H1 (cell line): ENCODE measurements at regions not wholly inside any gene's neighbourhood (a gene's known extent, or its start where the extent isn't known, plus 50 kb on each side); places are given as distances from the start of the nearest gene placed in this dataset.

Experiments
- ATF3 ChIP-seq: IDR thresholded peaks from 2 replicates; pipeline ENCODE4 v1.6.1; 2011; ENCODE audit warnings: low read depth, mild to moderate bottlenecking, low read length; ENCODE audit not compliant: insufficient read depth
- CEBPB ChIP-seq: IDR thresholded peaks from 2 replicates; pipeline ENCODE4 v1.6.1; 2012; ENCODE audit warnings: low read depth, low read length
- EGR1 ChIP-seq: IDR thresholded peaks from 2 replicates; pipeline ENCODE4 v1.6.1; 2011; ENCODE audit warnings: low read depth, low read length, borderline replicate concordance
- NRF1 ChIP-seq: IDR thresholded peaks from 2 replicates; pipeline ENCODE4 v1.6.1; 2011; ENCODE audit warnings: mild to moderate bottlenecking, low read depth, low read length, improper control_type of control experiment
- POLR2AphosphoS5 ChIP-seq: IDR thresholded peaks from 2 replicates; pipeline ENCODE4 v1.6.1; 2011; ENCODE audit warnings: low read depth, low read length
- RFX5 ChIP-seq: IDR thresholded peaks from 2 replicates; pipeline ENCODE4 v1.6.1; 2011; ENCODE audit warnings: low read depth, low read length, improper control_type of control experiment, borderline replicate concordance
- TCF12 ChIP-seq: IDR thresholded peaks from 2 replicates; pipeline ENCODE4 v1.6.1; 2011; ENCODE audit warnings: low read depth, mild to moderate bottlenecking, low read length
- USF2 ChIP-seq: IDR thresholded peaks from 2 replicates; pipeline ENCODE4 v1.6.1; 2011; ENCODE audit warnings: low read length, improper control_type of control experiment
- TF ChIP-seq, protein P1 (sequence below), 3 experiments: IDR thresholded peaks; 1 replicate in 2 of 3; 2 replicates in 1 of 3; pipeline versions ENCODE4 v1.5.1 to v1.6.1; 2011; ENCODE audit warnings: low read length in 3 of 3, mild to moderate bottlenecking in 3 of 3, inconsistent platforms in 2 of 3, low read depth in 1 of 3, moderate library complexity in 1 of 3; ENCODE audit not compliant: insufficient read depth in 1 of 3; ENCODE audit errors: control extremely low read depth in 1 of 3
- TF ChIP-seq, protein P2 (sequence below): IDR thresholded peaks from 2 replicates; pipeline ENCODE4 v1.6.1; 2012; ENCODE audit warnings: inconsistent platforms
- TF ChIP-seq, protein P3 (sequence below): IDR thresholded peaks from 2 replicates; pipeline ENCODE4 v1.6.1; 2012; ENCODE audit warnings: inconsistent platforms

- TF ChIP-seq, protein P1, sequence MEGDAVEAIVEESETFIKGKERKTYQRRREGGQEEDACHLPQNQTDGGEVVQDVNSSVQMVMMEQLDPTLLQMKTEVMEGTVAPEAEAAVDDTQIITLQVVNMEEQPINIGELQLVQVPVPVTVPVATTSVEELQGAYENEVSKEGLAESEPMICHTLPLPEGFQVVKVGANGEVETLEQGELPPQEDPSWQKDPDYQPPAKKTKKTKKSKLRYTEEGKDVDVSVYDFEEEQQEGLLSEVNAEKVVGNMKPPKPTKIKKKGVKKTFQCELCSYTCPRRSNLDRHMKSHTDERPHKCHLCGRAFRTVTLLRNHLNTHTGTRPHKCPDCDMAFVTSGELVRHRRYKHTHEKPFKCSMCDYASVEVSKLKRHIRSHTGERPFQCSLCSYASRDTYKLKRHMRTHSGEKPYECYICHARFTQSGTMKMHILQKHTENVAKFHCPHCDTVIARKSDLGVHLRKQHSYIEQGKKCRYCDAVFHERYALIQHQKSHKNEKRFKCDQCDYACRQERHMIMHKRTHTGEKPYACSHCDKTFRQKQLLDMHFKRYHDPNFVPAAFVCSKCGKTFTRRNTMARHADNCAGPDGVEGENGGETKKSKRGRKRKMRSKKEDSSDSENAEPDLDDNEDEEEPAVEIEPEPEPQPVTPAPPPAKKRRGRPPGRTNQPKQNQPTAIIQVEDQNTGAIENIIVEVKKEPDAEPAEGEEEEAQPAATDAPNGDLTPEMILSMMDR (IDR thresholded peaks at IDR 0.05; ENCODE audit: control extremely low read depth in 1 of 3, insufficient read depth in 1 of 3, low read depth in 1 of 3, low read length in 3 of 3), result no peak
- TF ChIP-seq, protein P2, sequence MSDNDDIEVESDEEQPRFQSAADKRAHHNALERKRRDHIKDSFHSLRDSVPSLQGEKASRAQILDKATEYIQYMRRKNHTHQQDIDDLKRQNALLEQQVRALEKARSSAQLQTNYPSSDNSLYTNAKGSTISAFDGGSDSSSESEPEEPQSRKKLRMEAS, result no peak
- TF ChIP-seq, protein P3, sequence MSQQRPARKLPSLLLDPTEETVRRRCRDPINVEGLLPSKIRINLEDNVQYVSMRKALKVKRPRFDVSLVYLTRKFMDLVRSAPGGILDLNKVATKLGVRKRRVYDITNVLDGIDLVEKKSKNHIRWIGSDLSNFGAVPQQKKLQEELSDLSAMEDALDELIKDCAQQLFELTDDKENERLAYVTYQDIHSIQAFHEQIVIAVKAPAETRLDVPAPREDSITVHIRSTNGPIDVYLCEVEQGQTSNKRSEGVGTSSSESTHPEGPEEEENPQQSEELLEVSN, result no peak
- TF ChIP-seq TCF12, result no peak
- TF ChIP-seq ATF3, result no peak
- TF ChIP-seq NRF1, result no peak
- no peak for TF ChIP-seq USF2
- no peak for TF ChIP-seq EGR1
- no peak for TF ChIP-seq CEBPB
- no peak for TF ChIP-seq RFX5
- TF ChIP-seq POLR2AphosphoS5, result no peak
These were observed 99.9 kb downstream of the NUF2 start for GRCh38 chr1:163421701-163422100.
